Natural killer cell (primary cell): ENCODE measurements at regions not wholly inside any gene's neighbourhood (a gene's known extent, or its start where the extent isn't known, plus 50 kb on each side); places are given as distances from the start of the nearest gene placed in this dataset.

Experiments
- ATAC-seq, 3 donors: fragments of 150-1000 bp in 2 of 3; fragments of 200-7000 bp in 1 of 3; cut with Tn5 transposase; 1 replicate in 1 of 3; 2 replicates in 2 of 3; pipeline ENCODE4 v1.10.0; 2021; ENCODE audit warnings: mild to moderate bottlenecking in 2 of 3, moderate library complexity in 2 of 3
- DNase-seq, 2 donors: peaks; one replicate each; pipeline versions ENCODE4 v3.0.0 to v3.0.0-alpha.2; 2013 to 2021; ENCODE audit warnings: mixed read lengths in 1 of 2
- H3K27ac ChIP-seq: one replicate; pipeline ENCODE4 v1.5.1; 2013; ENCODE audit warnings: mild to moderate bottlenecking, low read length
- H3K27me3 ChIP-seq: one replicate; pipeline ENCODE4 v1.6.1; 2013; ENCODE audit warnings: low read length; ENCODE audit not compliant: control insufficient read depth, insufficient read depth
- H3K36me3 ChIP-seq: one replicate; pipeline ENCODE4 v1.6.1; 2013; ENCODE audit warnings: low read length; ENCODE audit not compliant: control insufficient read depth, insufficient read depth
- H3K4me1 ChIP-seq: one replicate; pipeline ENCODE4 v1.6.1; 2013; ENCODE audit warnings: low read length; ENCODE audit not compliant: control insufficient read depth, insufficient read depth
- H3K4me3 ChIP-seq: one replicate; pipeline ENCODE4 v1.5.1; 2013; ENCODE audit warnings: low read length
- H3K9me3 ChIP-seq: one replicate; pipeline ENCODE4 v1.6.1; 2013; ENCODE audit warnings: low read length; ENCODE audit not compliant: control insufficient read depth, insufficient read depth
- H3K27ac Mint-ChIP-seq, 2 donors: one replicate each; pipeline ENCODE4 v1.8.0; 2022; ENCODE audit warnings: mild to moderate bottlenecking in 2 of 2, mixed read lengths in 2 of 2, moderate library complexity in 1 of 2
- H3K27me3 Mint-ChIP-seq, 2 donors: one replicate each; pipeline ENCODE4 v1.8.0; 2022; ENCODE audit warnings: low read depth in 2 of 2, mixed read lengths in 2 of 2
- H3K36me3 Mint-ChIP-seq: one replicate; pipeline ENCODE4 v1.8.0; 2022; ENCODE audit warnings: mixed read lengths
- H3K4me1 Mint-ChIP-seq, 2 donors: one replicate each; pipeline ENCODE4 v1.8.0; 2022; ENCODE audit warnings: mixed read lengths in 2 of 2
- H3K4me3 Mint-ChIP-seq: one replicate; pipeline ENCODE4 v1.8.0; 2022; ENCODE audit warnings: mild to moderate bottlenecking, moderate library complexity, mixed read lengths
- H3K9me3 Mint-ChIP-seq, 2 donors: one replicate each; pipeline ENCODE4 v1.8.0; 2022; ENCODE audit warnings: mixed read lengths in 2 of 2
- WGBS: methylation state at CpG from one replicate; pipeline ENCODE4 v1.1.7; 2013; ENCODE audit warnings: missing lambda C conversion rate; ENCODE audit not compliant: insufficient coverage; 5-methylcytosine and 5-hydroxymethylcytosine counted together
- intact Hi-C: fragments of 100-400 bp; cut with micrococcal nuclease; formaldehyde crosslinking; loops from one replicate; pipeline ENCODE4 v1.14.2; 2022
- TF ChIP-seq, protein P1 (sequence below): fragments of 200-600 bp; IDR thresholded peaks from one replicate; pipeline ENCODE4 v1.8.0; 2022; ENCODE audit warnings: antibody characterized with exemption

GRCh38 chr11:44451706-44452105, 113.8 kb upstream of the CD82 start:
- Histone ChIP-seq H3K27me3 (no peaks in the 10 kb centered on the region), H3K36me3 (no peaks in the 10 kb centered on the region), H3K4me3 (no peak overlapping the region), H3K9me3 (no peaks in the 10 kb centered on the region), H3K27ac (no peak overlapping the region), H3K4me1 (no peaks in the 10 kb centered on the region)
- Mint-ChIP-seq H3K27ac (no peak overlapping the region), H3K9me3 (no peaks in the 10 kb centered on the region), H3K4me1 (no peaks in the 10 kb centered on the region), H3K4me3 (no peak overlapping the region), H3K27me3 (no peaks in the 10 kb centered on the region), H3K36me3 (no peaks in the 10 kb centered on the region)
- intact Hi-C loops, result no loop called here
- WGBS, result 88% methylated on average over 3 of the region's 3 CpGs
- ATAC-seq (no peak), DNase-seq (no peak)
- TF ChIP-seq, protein P1, sequence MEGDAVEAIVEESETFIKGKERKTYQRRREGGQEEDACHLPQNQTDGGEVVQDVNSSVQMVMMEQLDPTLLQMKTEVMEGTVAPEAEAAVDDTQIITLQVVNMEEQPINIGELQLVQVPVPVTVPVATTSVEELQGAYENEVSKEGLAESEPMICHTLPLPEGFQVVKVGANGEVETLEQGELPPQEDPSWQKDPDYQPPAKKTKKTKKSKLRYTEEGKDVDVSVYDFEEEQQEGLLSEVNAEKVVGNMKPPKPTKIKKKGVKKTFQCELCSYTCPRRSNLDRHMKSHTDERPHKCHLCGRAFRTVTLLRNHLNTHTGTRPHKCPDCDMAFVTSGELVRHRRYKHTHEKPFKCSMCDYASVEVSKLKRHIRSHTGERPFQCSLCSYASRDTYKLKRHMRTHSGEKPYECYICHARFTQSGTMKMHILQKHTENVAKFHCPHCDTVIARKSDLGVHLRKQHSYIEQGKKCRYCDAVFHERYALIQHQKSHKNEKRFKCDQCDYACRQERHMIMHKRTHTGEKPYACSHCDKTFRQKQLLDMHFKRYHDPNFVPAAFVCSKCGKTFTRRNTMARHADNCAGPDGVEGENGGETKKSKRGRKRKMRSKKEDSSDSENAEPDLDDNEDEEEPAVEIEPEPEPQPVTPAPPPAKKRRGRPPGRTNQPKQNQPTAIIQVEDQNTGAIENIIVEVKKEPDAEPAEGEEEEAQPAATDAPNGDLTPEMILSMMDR, result no peak

GRCh38 chr11:44452827-44453572, 112.5 kb upstream of the CD82 start:
- 78% methylated on average over 10 of the region's 10 CpGs for WGBS

GRCh38 chr11:44453871-44454270, 111.6 kb upstream of the CD82 start:
- no peaks in the 10 kb centered on the region for H3K27me3 Mint-ChIP-seq
- WGBS, result 95% methylated on average over 5 of the region's 5 CpGs
- no peak for DNase-seq
- no peak for ATAC-seq
- H3K27me3 ChIP-seq, result no peaks in the 10 kb centered on the region
- intact Hi-C loops, result no loop called here
- no peak overlapping the region for H3K27ac Mint-ChIP-seq
- H3K4me3 ChIP-seq, result no peak overlapping the region
- H3K4me1 Mint-ChIP-seq, result no peaks in the 10 kb centered on the region
- H3K4me3 Mint-ChIP-seq, result no peak overlapping the region
- H3K9me3 ChIP-seq, result no peaks in the 10 kb centered on the region
- no peak overlapping the region for H3K27ac ChIP-seq
- TF ChIP-seq, protein P1, result no peak
- H3K36me3 Mint-ChIP-seq, result no peaks in the 10 kb centered on the region
- no peaks in the 10 kb centered on the region for H3K36me3 ChIP-seq
- no peaks in the 10 kb centered on the region for H3K9me3 Mint-ChIP-seq
- no peaks in the 10 kb centered on the region for H3K4me1 ChIP-seq

More at GRCh38 chr11:44452827-44453572, 112.5 kb upstream of the CD82 start:
- Histone ChIP-seq H3K36me3 (no peaks in the 10 kb centered on the region), H3K27me3 (no peaks in the 10 kb centered on the region), H3K4me3 (no peak overlapping the region), H3K27ac (no peak overlapping the region), H3K9me3 (no peaks in the 10 kb centered on the region), H3K4me1 (no peaks in the 10 kb centered on the region)
- H3K27ac Mint-ChIP-seq, result no peak overlapping the region
- no peak overlapping the region for H3K4me3 Mint-ChIP-seq
- H3K9me3 Mint-ChIP-seq, result no peaks in the 10 kb centered on the region
- intact Hi-C loops, result no loop called here
- TF ChIP-seq, protein P1, result no peak
- no peak for DNase-seq
- H3K36me3 Mint-ChIP-seq, result no peaks in the 10 kb centered on the region
- no peaks in the 10 kb centered on the region for H3K4me1 Mint-ChIP-seq
- no peak for ATAC-seq
- no peaks in the 10 kb centered on the region for H3K27me3 Mint-ChIP-seq

DNA sequence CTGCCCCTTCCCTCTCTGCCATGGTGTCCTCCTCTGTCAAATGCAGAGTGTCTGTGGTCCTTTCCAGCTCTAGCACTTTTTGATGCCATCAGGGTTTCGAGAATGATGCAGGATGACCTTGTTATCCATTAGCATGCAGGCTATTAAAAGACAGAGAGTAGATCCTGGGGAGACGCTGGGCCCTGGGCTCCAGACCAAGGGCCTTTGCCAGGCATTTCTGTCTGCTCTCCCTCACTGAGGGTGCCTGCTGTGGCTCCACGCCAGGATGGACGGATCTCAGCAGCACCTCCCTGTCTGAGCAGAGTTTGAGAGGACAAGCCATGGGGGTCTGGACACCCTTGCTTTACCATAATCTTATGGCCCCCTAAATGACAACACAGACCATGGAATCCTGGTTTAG, 110.8 kb upstream of the CD82 start:
- Histone ChIP-seq H3K36me3 (no peaks in the 10 kb centered on the region), H3K27me3 (no peaks in the 10 kb centered on the region), H3K4me1 (no peaks in the 10 kb centered on the region), H3K9me3 (no peaks in the 10 kb centered on the region), H3K4me3 (no peak overlapping the region), H3K27ac (no peak overlapping the region)
- H3K27me3 Mint-ChIP-seq, result no peaks in the 10 kb centered on the region
- H3K4me1 Mint-ChIP-seq, result no peaks in the 10 kb centered on the region
- no peak overlapping the region for H3K27ac Mint-ChIP-seq
- H3K4me3 Mint-ChIP-seq, result no peak overlapping the region
- ATAC-seq (no peak), DNase-seq (no peak)
- TF ChIP-seq, protein P1, result no peak
- no peaks in the 10 kb centered on the region for H3K36me3 Mint-ChIP-seq
- WGBS, result 88% methylated on average over 4 of the region's 4 CpGs
- intact Hi-C loops, result no loop called here
- no peaks in the 10 kb centered on the region for H3K9me3 Mint-ChIP-seq
